Keratinocyte (primary cell): ENCODE measurements at regions not wholly inside any gene's neighbourhood (a gene's known extent, or its start where the extent isn't known, plus 50 kb on each side); places are given as distances from the start of the nearest gene placed in this dataset.

Source experiments
- DNase-seq: peaks from one replicate; pipeline ENCODE4 v3.0.0-alpha.2; 2011; ENCODE audit warnings: low read depth, missing footprints, low spot score
- FAIRE-seq: peaks from 2 replicates; lab custom pipeline; 2011; peaks lifted over from hg19 to GRCh38; lab: Jason Lieb, UNC
- H2AFZ ChIP-seq: 2 replicates; pipeline ENCODE4 v1.6.0; 2012; ENCODE audit warnings: low read length, control low read depth, inconsistent platforms; ENCODE audit not compliant: control insufficient read depth
- H3K27ac ChIP-seq: 2 replicates; pipeline ENCODE4 v1.5.1; 2011; ENCODE audit warnings: low read length; ENCODE audit not compliant: control insufficient read depth, insufficient read depth
- H3K27me3 ChIP-seq: 3 replicates; pipeline ENCODE4 v1.6.0; 2011; ENCODE audit warnings: low read length; ENCODE audit not compliant: control insufficient read depth, insufficient read depth; ENCODE audit errors: extremely low read depth
- H3K36me3 ChIP-seq, 2 experiments: 2 replicates in 1 of 2; 3 replicates in 1 of 2; pipeline ENCODE4 v1.5.1; 2011; ENCODE audit warnings: low read length in 2 of 2, mild to moderate bottlenecking in 1 of 2; ENCODE audit not compliant: control insufficient read depth in 2 of 2, insufficient read depth in 2 of 2; ENCODE audit errors: extremely low read depth in 1 of 2
- H3K4me1 ChIP-seq: 3 replicates; pipeline ENCODE4 v1.5.1; 2011; ENCODE audit warnings: low read length; ENCODE audit not compliant: control insufficient read depth, insufficient read depth; ENCODE audit errors: extremely low read depth
- H3K4me2 ChIP-seq: 3 replicates; pipeline ENCODE4 v1.6.0; 2011; ENCODE audit warnings: low read depth, low read length; ENCODE audit not compliant: control insufficient read depth, insufficient read depth; ENCODE audit errors: extremely low read depth
- H3K4me3 ChIP-seq, 3 experiments: fragments of 200-600 bp in 1 of 3; sonication (generic) in 1 of 3; 2 replicates in 2 of 3; 3 replicates in 1 of 3; pipeline ENCODE4 v1.5.1; 2011 to 2016; ENCODE audit warnings: low read length in 3 of 3, mild to moderate bottlenecking in 3 of 3, control low read depth in 2 of 3, inconsistent platforms in 1 of 3, low read depth in 1 of 3, mixed read lengths in 1 of 3, mixed run types in 1 of 3, moderate library complexity in 1 of 3; ENCODE audit not compliant: control insufficient read depth in 2 of 3, insufficient read depth in 2 of 3; ENCODE audit errors: extremely low read depth in 1 of 3
- H3K79me2 ChIP-seq: 2 replicates; pipeline ENCODE4 v1.6.0; 2012; ENCODE audit warnings: low read length; ENCODE audit not compliant: control insufficient read depth, insufficient read depth
- H3K9ac ChIP-seq: 3 replicates; pipeline ENCODE4 v1.6.0; 2011; ENCODE audit warnings: low read length; ENCODE audit not compliant: control insufficient read depth, insufficient read depth; ENCODE audit errors: extremely low read depth
- H3K9me1 ChIP-seq: 3 replicates; pipeline ENCODE4 v1.6.0; 2011; ENCODE audit warnings: low read length; ENCODE audit not compliant: control insufficient read depth, insufficient read depth; ENCODE audit errors: extremely low read depth
- H3K9me3 ChIP-seq: 2 replicates; pipeline ENCODE4 v1.5.1; 2012; ENCODE audit warnings: low read depth, low read length; ENCODE audit not compliant: control insufficient read depth
- H4K20me1 ChIP-seq: 3 replicates; pipeline ENCODE4 v1.6.0; 2011; ENCODE audit warnings: low read length; ENCODE audit not compliant: control insufficient read depth, insufficient read depth; ENCODE audit errors: extremely low read depth
- CTCF ChIP-seq, 3 experiments: IDR thresholded peaks in 1 of 3; conservative IDR thresholded peaks in 1 of 3; optimal IDR thresholded peaks in 1 of 3; 2 replicates in 2 of 3; 3 replicates in 1 of 3; pipeline versions ENCODE3 to v1.5.1; 2011; ENCODE audit warnings: low read length in 3 of 3, mild to moderate bottlenecking in 3 of 3, moderate library complexity in 2 of 3, control low read depth in 1 of 3, inconsistent platforms in 1 of 3; ENCODE audit not compliant: insufficient read depth in 2 of 3; ENCODE audit errors: extremely low read depth in 1 of 3
- EZH2 ChIP-seq: IDR thresholded peaks from one replicate; pipeline ENCODE4 v1.6.1; 2012; ENCODE audit warnings: inconsistent platforms, mild to moderate bottlenecking, low read length, moderate library complexity
- dilution Hi-C: fragments of 300-500 bp; cut with MboI; formaldehyde crosslinking; loops from one replicate; pipeline ENCODE4 v1.7.0; 2020; ENCODE audit warnings: low sequenced_read_pairs; ENCODE audit not compliant: extremely low pct_ligation_motif_present

GRCh38 chr14:105665247-105665950 lies 139.0 kb downstream of the TMEM121 start:
- dilution Hi-C loops = no loop called here
- no peaks in the 10 kb centered on the region for H3K9me1 ChIP-seq
- no peak for DNase-seq
- no peak overlapping the region for H2AFZ ChIP-seq
- FAIRE-seq = no peak
- H3K79me2 ChIP-seq = no peaks in the 10 kb centered on the region
- no peaks in the 10 kb centered on the region for H3K27me3 ChIP-seq
- no peak overlapping the region for H3K4me3 ChIP-seq
- H4K20me1 ChIP-seq = no peaks in the 10 kb centered on the region
- peaks cover 11% of the 10 kb centered on the region for H3K9me3 ChIP-seq
- no peak overlapping the region for H3K9ac ChIP-seq
- H3K36me3 ChIP-seq = no peaks in the 10 kb centered on the region
- TF ChIP-seq CTCF (optimal IDR thresholded peaks at IDR 0.05 in 1 of 3, IDR thresholded peaks at IDR 0.05 in 1 of 3, conservative IDR thresholded peaks at IDR 0.05 in 1 of 3; ENCODE audit: extremely low read depth in 1 of 3, insufficient read depth in 2 of 3, low read length in 3 of 3) (no peak), EZH2 (no peak)
- H3K4me1 ChIP-seq = no peaks in the 10 kb centered on the region
- no peak overlapping the region for H3K27ac ChIP-seq
- H3K4me2 ChIP-seq = no peak overlapping the region

GRCh38 chr14:105665951-105666277 lies 139.5 kb downstream of the TMEM121 start:
- no peak for FAIRE-seq
- H2AFZ ChIP-seq = no peak overlapping the region
- dilution Hi-C loops = no loop called here

More at GRCh38 chr14:105665951-105666277, 139.5 kb downstream of the TMEM121 start:
- Histone ChIP-seq H3K36me3 (no peaks in the 10 kb centered on the region), H4K20me1 (no peaks in the 10 kb centered on the region), H3K9ac (no peak overlapping the region), H3K27me3 (no peaks in the 10 kb centered on the region), H3K79me2 (no peaks in the 10 kb centered on the region), H3K4me1 (no peaks in the 10 kb centered on the region), H3K27ac (no peak overlapping the region), H3K4me2 (no peak overlapping the region), H3K9me1 (no peaks in the 10 kb centered on the region), H3K4me3 (no peak overlapping the region), H3K9me3 (peaks cover 8% of the 10 kb centered on the region)
- DNase-seq = no peak
- TF ChIP-seq EZH2 (no peak), CTCF (optimal IDR thresholded peaks at IDR 0.05 in 1 of 3, IDR thresholded peaks at IDR 0.05 in 1 of 3, conservative IDR thresholded peaks at IDR 0.05 in 1 of 3; ENCODE audit: extremely low read depth in 1 of 3, insufficient read depth in 2 of 3, low read length in 3 of 3) (no peak)
